GM12874 (cell line): ENCODE measurements at regions not wholly inside any gene's neighbourhood (a gene's known extent, or its start where the extent isn't known, plus 50 kb on each side); places are given as distances from the start of the nearest gene placed in this dataset.

Experiments
- CTCF ChIP-seq: IDR thresholded peaks from 2 replicates; pipeline ENCODE4 v1.5.1; 2011; ENCODE audit warnings: low read depth, mild to moderate bottlenecking, control low read depth, low read length, moderate library complexity; ENCODE audit not compliant: insufficient read depth

- TF ChIP-seq CTCF, result no peak
These were observed 102.5 kb downstream of the KCNA4 start for GRCh38 chr11:29914203-29914930.

GRCh38 chr11:29913352-29913751 lies 103.5 kb downstream of the KCNA4 start:
- no peak for TF ChIP-seq CTCF

GRCh38 chr11:29900382-29900781 lies 116.4 kb downstream of the KCNA4 start:
- no peak for TF ChIP-seq CTCF

- no peak for TF ChIP-seq CTCF
These were observed 137.3 kb downstream of the KCNA4 start for GRCh38 chr11:29879560-29879959.

GRCh38 chr11:29876192-29876591 lies 140.6 kb downstream of the KCNA4 start:
- TF ChIP-seq CTCF, result no peak

GRCh38 chr11:29847219-29847618 lies 169.6 kb downstream of the KCNA4 start:
- no peak for TF ChIP-seq CTCF

GRCh38 chr11:29844701-29845379 lies 172.0 kb downstream of the KCNA4 start:
- TF ChIP-seq CTCF, result no peak
